ENCODE measurements at regions not wholly inside any gene's neighbourhood (a gene's known extent, or its start where the extent isn't known, plus 50 kb on each side); places are given as distances from the start of the nearest gene placed in this dataset.

- no peak overlapping the region for H3K4me3 Mint-ChIP-seq
- peaks cover 6% of the 10 kb centered on the region for H3K9me3 Mint-ChIP-seq
- ATAC-seq (replicated peaks; ENCODE audit: extremely low read depth, poor library complexity, severe bottlenecking) (no peak), DNase-seq (ENCODE audit: low spot score in 2 of 2) (no peak)
- H3K27me3 Mint-ChIP-seq: peaks cover 7% of the 10 kb centered on the region
- no peak overlapping the region for H3K27ac Mint-ChIP-seq (ENCODE audit: low read depth)
- H3K36me3 Mint-ChIP-seq (ENCODE audit: insufficient read depth): no peaks in the 10 kb centered on the region
- no peaks in the 10 kb centered on the region for H3K4me1 Mint-ChIP-seq
Observed at GRCh38 chr2:182554950-182555349, 128.1 kb upstream of the PDE1A start.

DNA sequence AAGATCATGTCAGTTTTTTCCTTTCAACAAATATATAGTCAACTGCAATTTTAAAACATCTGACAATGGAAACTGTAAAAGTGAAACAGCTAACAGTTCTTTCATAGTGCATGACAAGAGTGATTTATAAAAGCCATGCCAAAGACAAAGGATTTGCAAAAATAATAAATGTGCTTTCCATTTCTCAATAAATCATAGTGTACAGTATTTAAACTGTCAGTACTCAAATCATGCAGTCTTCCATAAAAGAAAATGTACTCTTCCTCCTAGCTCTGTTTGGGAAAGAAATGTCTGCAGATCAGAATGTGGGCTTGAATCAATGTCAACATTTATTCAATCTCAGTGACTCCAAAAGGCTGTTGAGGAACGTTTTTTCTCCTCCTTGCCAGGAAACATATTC, 131.7 kb upstream of the PDE1A start:
- H3K4me1 Mint-ChIP-seq: no peaks in the 10 kb centered on the region

DNA sequence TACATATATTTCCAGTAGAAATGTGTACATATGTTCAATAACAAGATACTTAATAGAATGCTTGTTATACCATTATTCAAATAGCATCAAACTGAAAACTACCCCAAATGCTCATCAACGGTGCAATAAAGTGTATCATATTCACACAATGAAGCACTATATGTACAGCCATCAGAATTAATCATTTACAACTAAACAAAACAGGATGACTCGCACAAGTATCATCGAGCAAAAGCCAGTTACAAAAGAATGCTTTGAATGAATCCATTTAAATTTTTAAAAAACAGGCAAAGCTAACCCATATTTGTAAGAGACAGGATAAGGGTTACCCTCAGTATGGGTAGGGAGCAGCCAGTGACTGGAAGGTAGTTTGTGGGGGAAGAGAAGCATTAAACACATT, 132.8 kb upstream of the PDE1A start:
- Mint-ChIP-seq H3K4me3 (no peak overlapping the region), H3K27me3 (no peaks in the 10 kb centered on the region), H3K9me3 (peaks cover 9% of the 10 kb centered on the region), H3K4me1 (no peaks in the 10 kb centered on the region), H3K36me3 (ENCODE audit: insufficient read depth) (no peaks in the 10 kb centered on the region), H3K27ac (ENCODE audit: low read depth) (no peak overlapping the region)
- DNase-seq (ENCODE audit: low spot score in 2 of 2) (no peak), ATAC-seq (replicated peaks; ENCODE audit: extremely low read depth, poor library complexity, severe bottlenecking) (no peak)

More for the DNA sequence above, 131.7 kb upstream of the PDE1A start:
- DNase-seq (ENCODE audit: low spot score in 2 of 2): no peak
- no peak overlapping the region for H3K27ac Mint-ChIP-seq (ENCODE audit: low read depth)
- H3K36me3 Mint-ChIP-seq (ENCODE audit: insufficient read depth): no peaks in the 10 kb centered on the region
- H3K4me3 Mint-ChIP-seq: no peak overlapping the region
- no peak for ATAC-seq (replicated peaks; ENCODE audit: extremely low read depth, poor library complexity, severe bottlenecking)
- no peaks in the 10 kb centered on the region for H3K27me3 Mint-ChIP-seq
- H3K9me3 Mint-ChIP-seq: peaks cover 6% of the 10 kb centered on the region

- Mint-ChIP-seq H3K27me3 (no peaks in the 10 kb centered on the region), H3K4me3 (no peak overlapping the region), H3K4me1 (no peaks in the 10 kb centered on the region), H3K36me3 (ENCODE audit: insufficient read depth) (no peaks in the 10 kb centered on the region), H3K27ac (ENCODE audit: low read depth) (no peak overlapping the region), H3K9me3 (peaks cover 12% of the 10 kb centered on the region)
- DNase-seq (ENCODE audit: low spot score in 2 of 2): no peak
- no peak for ATAC-seq (replicated peaks; ENCODE audit: extremely low read depth, poor library complexity, severe bottlenecking)
Observed at GRCh38 chr2:182565911-182566567, 139.2 kb upstream of the PDE1A start.

DNA sequence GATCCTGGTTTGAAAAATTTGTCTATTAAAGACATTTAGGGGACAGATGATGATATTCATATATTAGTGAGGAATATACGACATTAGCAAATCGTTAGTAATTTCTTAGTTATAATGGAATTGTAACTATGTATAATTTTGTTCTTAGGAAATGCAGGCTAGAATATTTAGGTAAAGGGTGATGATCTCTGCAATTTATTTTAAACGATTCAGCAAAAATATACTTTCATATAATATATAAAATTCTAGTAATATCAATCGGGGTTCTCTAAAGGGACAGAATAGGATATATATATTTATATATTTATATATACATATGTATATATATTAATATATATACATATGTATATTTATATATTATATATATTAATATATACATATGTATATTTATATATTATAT, 142.5 kb upstream of the DNAJC10 start:
- Mint-ChIP-seq H3K27ac (ENCODE audit: low read depth) (no peak overlapping the region), H3K9me3 (no peaks in the 10 kb centered on the region), H3K4me3 (no peak overlapping the region), H3K36me3 (ENCODE audit: insufficient read depth) (no peaks in the 10 kb centered on the region), H3K4me1 (no peaks in the 10 kb centered on the region), H3K27me3 (no peaks in the 10 kb centered on the region)
- ATAC-seq (replicated peaks; ENCODE audit: extremely low read depth, poor library complexity, severe bottlenecking): no peak
- no peak for DNase-seq (ENCODE audit: low spot score in 2 of 2)

DNA sequence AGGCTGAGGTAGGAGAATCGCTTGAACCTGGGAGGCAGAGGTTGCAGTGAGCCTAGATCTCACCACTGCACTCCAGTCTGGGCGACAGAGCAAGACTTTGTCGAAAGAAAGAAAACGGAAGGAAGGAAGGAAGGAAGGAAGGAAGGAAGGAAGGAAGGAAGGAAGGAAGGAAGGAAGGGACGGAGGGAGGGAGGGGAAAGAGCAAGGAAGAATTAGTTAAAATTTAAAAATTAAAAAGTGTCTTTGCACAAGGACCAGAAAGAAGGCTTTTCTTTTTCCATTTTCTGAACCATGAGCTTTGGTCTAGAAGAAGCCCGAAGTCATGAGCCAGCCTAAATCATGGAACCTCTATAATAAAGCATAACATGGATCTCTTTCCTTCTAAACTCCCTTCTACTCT, 138.2 kb upstream of the DNAJC10 start:
- Mint-ChIP-seq H3K27me3 (no peaks in the 10 kb centered on the region), H3K27ac (ENCODE audit: low read depth) (no peak overlapping the region), H3K4me3 (no peak overlapping the region), H3K36me3 (ENCODE audit: insufficient read depth) (no peaks in the 10 kb centered on the region), H3K9me3 (no peaks in the 10 kb centered on the region), H3K4me1 (no peaks in the 10 kb centered on the region)
- no peak for ATAC-seq (replicated peaks; ENCODE audit: extremely low read depth, poor library complexity, severe bottlenecking)
- DNase-seq (ENCODE audit: low spot score in 2 of 2): no peak

GRCh38 chr2:182581196-182581935, 134.7 kb upstream of the DNAJC10 start:
- no peaks in the 10 kb centered on the region for H3K9me3 Mint-ChIP-seq
- H3K27me3 Mint-ChIP-seq: no peaks in the 10 kb centered on the region
- H3K36me3 Mint-ChIP-seq (ENCODE audit: insufficient read depth): no peaks in the 10 kb centered on the region
- no peak overlapping the region for H3K4me3 Mint-ChIP-seq
- no peaks in the 10 kb centered on the region for H3K4me1 Mint-ChIP-seq
- ATAC-seq (replicated peaks; ENCODE audit: extremely low read depth, poor library complexity, severe bottlenecking) (no peak), DNase-seq (ENCODE audit: low spot score in 2 of 2) (no peak)
- H3K27ac Mint-ChIP-seq (ENCODE audit: low read depth): no peak overlapping the region

DNA sequence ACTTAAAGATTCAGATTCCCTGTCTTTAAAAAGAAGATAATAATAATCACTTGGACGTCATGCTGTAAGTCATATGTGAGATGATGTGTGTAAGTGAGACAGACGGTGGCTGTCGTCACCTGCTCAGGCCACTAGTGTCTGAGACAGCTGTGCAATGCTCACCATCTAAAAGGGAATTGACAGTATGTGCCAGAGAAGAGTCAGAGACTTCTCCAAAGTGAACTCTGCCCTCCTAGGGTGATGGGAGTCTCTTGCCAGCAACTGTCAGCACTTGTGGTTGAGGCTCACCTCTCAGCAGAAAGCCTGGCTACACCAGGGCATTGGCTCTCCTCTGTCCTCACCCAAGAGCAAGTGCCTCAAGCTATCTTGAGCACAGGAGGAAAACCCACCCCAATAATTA, 131.6 kb upstream of the DNAJC10 start:
- DNase-seq (ENCODE audit: low spot score in 2 of 2) (no peak), ATAC-seq (replicated peaks; ENCODE audit: extremely low read depth, poor library complexity, severe bottlenecking) (no peak)
- H3K27ac Mint-ChIP-seq (ENCODE audit: low read depth): no peak overlapping the region
- no peak overlapping the region for H3K4me3 Mint-ChIP-seq
- no peaks in the 10 kb centered on the region for H3K9me3 Mint-ChIP-seq
- peaks cover 10% of the 10 kb centered on the region for H3K27me3 Mint-ChIP-seq
- no peaks in the 10 kb centered on the region for H3K4me1 Mint-ChIP-seq
- H3K36me3 Mint-ChIP-seq (ENCODE audit: insufficient read depth): no peaks in the 10 kb centered on the region

DNA sequence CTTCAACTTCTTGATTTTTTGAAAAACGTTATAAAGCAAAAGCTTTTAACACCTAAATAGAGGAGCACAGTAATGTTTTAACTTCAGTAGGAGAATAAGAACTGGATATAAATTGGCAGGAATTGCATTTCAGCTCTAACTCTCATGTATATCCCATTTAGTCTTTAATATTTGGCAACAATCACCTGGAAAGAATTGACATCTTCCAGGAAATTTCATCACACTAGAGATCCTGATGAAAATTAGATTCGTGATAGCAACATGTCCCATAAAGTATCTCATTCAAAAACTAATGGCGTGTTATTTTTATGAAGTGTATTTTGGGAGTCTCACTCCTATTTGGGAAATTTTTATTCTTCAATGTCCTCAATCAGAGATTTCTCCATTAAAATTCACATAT, 131.1 kb upstream of the DNAJC10 start:
- H3K4me1 Mint-ChIP-seq: no peaks in the 10 kb centered on the region
- H3K36me3 Mint-ChIP-seq (ENCODE audit: insufficient read depth): no peaks in the 10 kb centered on the region
- H3K27me3 Mint-ChIP-seq: peaks cover 15% of the 10 kb centered on the region
- no peak overlapping the region for H3K27ac Mint-ChIP-seq (ENCODE audit: low read depth)
- no peaks in the 10 kb centered on the region for H3K9me3 Mint-ChIP-seq
- DNase-seq (ENCODE audit: low spot score in 2 of 2) (no peak), ATAC-seq (replicated peaks; ENCODE audit: extremely low read depth, poor library complexity, severe bottlenecking) (no peak)
- no peak overlapping the region for H3K4me3 Mint-ChIP-seq

DNA sequence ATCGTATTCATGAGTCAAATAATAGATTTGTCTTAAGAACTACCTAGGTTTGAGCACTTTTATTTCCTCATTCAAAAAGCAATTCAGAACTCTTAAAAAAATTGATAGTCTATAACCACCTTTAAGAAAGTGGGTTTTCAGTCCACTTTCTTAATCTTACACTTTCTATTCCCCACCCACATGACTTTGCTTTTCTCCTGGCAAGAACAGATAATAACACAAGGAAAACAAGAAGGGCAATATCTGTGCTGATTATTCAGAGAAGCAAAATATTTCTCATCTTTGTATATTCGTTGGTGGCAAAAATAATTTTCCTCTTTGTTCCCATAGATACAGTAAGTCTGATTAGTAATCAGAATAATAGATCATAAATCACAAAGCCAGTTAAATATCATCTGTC, 130.6 kb upstream of the DNAJC10 start:
- H3K36me3 Mint-ChIP-seq (ENCODE audit: insufficient read depth): peaks cover 2% of the 10 kb centered on the region
- DNase-seq (ENCODE audit: low spot score in 2 of 2): no peak
- H3K4me3 Mint-ChIP-seq: no peak overlapping the region
- H3K27me3 Mint-ChIP-seq: peaks cover 19% of the 10 kb centered on the region
- H3K9me3 Mint-ChIP-seq: no peaks in the 10 kb centered on the region
- ATAC-seq (replicated peaks; ENCODE audit: extremely low read depth, poor library complexity, severe bottlenecking): no peak
- no peak overlapping the region for H3K27ac Mint-ChIP-seq (ENCODE audit: low read depth)
- H3K4me1 Mint-ChIP-seq: no peaks in the 10 kb centered on the region

- Mint-ChIP-seq H3K27ac (ENCODE audit: low read depth) (no peak overlapping the region), H3K36me3 (ENCODE audit: insufficient read depth) (peaks cover 2% of the 10 kb centered on the region), H3K27me3 (peaks cover 20% of the 10 kb centered on the region), H3K4me3 (no peak overlapping the region), H3K9me3 (no peaks in the 10 kb centered on the region), H3K4me1 (no peaks in the 10 kb centered on the region)
- ATAC-seq (replicated peaks; ENCODE audit: extremely low read depth, poor library complexity, severe bottlenecking) (no peak), DNase-seq (ENCODE audit: low spot score in 2 of 2) (no peak)
Observed at GRCh38 chr2:182586426-182586825, 129.6 kb upstream of the DNAJC10 start.

- no peak for ATAC-seq (replicated peaks; ENCODE audit: extremely low read depth, poor library complexity, severe bottlenecking)
- DNase-seq (ENCODE audit: low spot score in 2 of 2): no peak
- Mint-ChIP-seq H3K27ac (ENCODE audit: low read depth) (no peak overlapping the region), H3K4me1 (no peaks in the 10 kb centered on the region), H3K27me3 (peaks cover 20% of the 10 kb centered on the region), H3K9me3 (no peaks in the 10 kb centered on the region), H3K4me3 (no peak overlapping the region), H3K36me3 (ENCODE audit: insufficient read depth) (peaks cover 2% of the 10 kb centered on the region)
Observed at GRCh38 chr2:182587831-182588230, 128.2 kb upstream of the DNAJC10 start.

DNA sequence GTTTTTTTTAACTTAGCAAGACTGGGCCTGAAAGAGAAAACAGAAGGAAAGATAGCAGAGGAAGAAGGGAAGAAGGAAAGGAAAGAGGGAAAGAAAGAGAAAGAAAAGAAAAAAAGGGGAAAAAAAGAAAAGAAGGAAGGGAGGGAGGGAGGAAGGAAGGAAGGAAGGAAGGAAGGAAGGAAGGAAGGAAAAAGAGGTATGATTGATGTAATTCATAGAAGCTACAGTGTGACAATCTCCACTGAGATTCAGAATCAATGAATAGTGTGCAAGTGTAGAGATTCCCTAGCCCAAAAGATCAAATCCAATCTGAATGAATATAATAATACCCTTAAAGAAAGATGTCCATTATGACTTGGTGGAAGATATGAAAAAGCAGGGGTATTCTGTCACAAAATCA, 126.9 kb upstream of the DNAJC10 start:
- no peak for DNase-seq (ENCODE audit: low spot score in 2 of 2)
- Mint-ChIP-seq H3K4me3 (no peak overlapping the region), H3K4me1 (no peaks in the 10 kb centered on the region), H3K27ac (ENCODE audit: low read depth) (no peak overlapping the region), H3K36me3 (ENCODE audit: insufficient read depth) (peaks cover 2% of the 10 kb centered on the region), H3K9me3 (no peaks in the 10 kb centered on the region), H3K27me3 (peaks cover 20% of the 10 kb centered on the region)
- no peak for ATAC-seq (replicated peaks; ENCODE audit: extremely low read depth, poor library complexity, severe bottlenecking)

Measured in central memory CD8-positive, alpha-beta T cell (primary cell).